Activated B cell treated with CpG ODN at 0.5 μM for 24 hours (primary cell): ENCODE measurements at regions not wholly inside any gene's neighbourhood (a gene's known extent, or its start where the extent isn't known, plus 50 kb on each side); places are given as distances from the start of the nearest gene placed in this dataset.

Source experiments
- ATAC-seq: fragments of 200-7000 bp; cut with Tn5 transposase; one replicate; pipeline ENCODE4 v1.10.0; 2021; ENCODE audit warnings: low read depth, mild to moderate bottlenecking, moderate library complexity
- CTCF ChIA-PET: fragments of 350-600 bp; sonication (Branson Sonifier 250); formaldehyde crosslinking; loops from one replicate; lab custom pipeline; 2021; ENCODE audit warnings: antibody characterized with exemption; lab: Charles Lee
- POLR2A ChIA-PET: fragments of 350-600 bp; sonication (Branson Sonifier 250); formaldehyde crosslinking; loops from one replicate; lab custom pipeline; 2021; ENCODE audit warnings: antibody characterized with exemption; lab: Charles Lee
- DNase-seq: peaks from one replicate; pipeline ENCODE4 v3.0.0; 2022
- H3K27ac Mint-ChIP-seq: one replicate; pipeline ENCODE4 v1.8.0; 2020; ENCODE audit warnings: mixed read lengths
- H3K27me3 Mint-ChIP-seq: one replicate; pipeline ENCODE4 v1.8.0; 2021; ENCODE audit warnings: mixed read lengths
- H3K36me3 Mint-ChIP-seq: one replicate; pipeline ENCODE4 v1.8.0; 2021; ENCODE audit warnings: low read depth, mixed read lengths
- H3K4me1 Mint-ChIP-seq: one replicate; pipeline ENCODE4 v1.8.0; 2021; ENCODE audit warnings: mixed read lengths
- H3K4me3 Mint-ChIP-seq: one replicate; pipeline ENCODE4 v1.8.0; 2020; ENCODE audit warnings: mild to moderate bottlenecking, mixed read lengths
- H3K9me3 Mint-ChIP-seq: one replicate; pipeline ENCODE4 v1.8.0; 2020; ENCODE audit warnings: mixed read lengths
- intact Hi-C: fragments of 100-400 bp; cut with micrococcal nuclease; formaldehyde crosslinking; loops from one replicate; pipeline ENCODE4 v1.15.1; 2024
- TF ChIP-seq, protein P1 (sequence below): fragments of 200-600 bp; IDR thresholded peaks from one replicate; pipeline ENCODE4 v1.8.0; 2022; ENCODE audit warnings: antibody characterized with exemption, mild to moderate bottlenecking

DNA sequence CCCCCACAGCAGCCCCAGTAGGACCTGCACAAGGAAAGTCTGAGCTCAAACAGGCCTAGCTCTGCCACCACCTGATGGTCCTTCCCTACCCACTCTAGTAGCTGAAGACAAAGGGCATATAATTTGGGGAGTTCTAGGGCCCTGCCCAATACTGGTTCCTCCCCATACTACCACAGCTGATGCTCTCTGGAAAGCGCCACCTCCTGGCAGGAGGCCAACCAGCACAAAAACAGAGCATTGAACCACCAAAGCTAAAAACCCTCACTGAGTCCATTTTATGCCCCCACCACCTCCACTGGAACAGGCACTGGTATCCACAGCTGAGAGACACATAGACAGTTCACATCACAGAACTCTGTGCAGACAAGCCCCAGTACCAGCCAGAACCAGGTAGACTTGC is 1276.8 kb downstream of the OLFM4 start:
- CTCF ChIA-PET, result no interaction called here

DNA sequence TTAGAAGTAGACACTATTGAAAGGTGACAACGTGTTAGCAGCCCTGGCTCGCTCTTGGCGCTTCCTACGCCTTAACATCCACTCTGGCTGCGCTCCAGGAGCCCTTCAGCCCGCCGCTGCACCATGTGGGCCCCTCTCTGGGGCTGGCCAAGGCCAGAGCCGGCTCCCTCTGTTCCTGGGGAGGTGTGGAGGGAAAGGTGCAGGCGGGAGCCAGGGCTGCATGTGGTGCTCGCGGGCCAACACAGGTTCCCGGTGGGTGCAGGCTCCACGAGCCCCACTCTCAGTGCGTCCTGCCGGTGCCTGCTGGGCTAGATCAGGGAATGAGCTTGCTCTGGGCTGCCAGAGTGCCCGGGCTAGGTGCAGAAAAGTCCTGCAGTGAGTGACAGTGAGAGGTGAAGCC is 1284.3 kb downstream of the OLFM4 start:
- no peak for DNase-seq

More for the DNA sequence above, 1276.8 kb downstream of the OLFM4 start:
- TF ChIP-seq, protein P1, sequence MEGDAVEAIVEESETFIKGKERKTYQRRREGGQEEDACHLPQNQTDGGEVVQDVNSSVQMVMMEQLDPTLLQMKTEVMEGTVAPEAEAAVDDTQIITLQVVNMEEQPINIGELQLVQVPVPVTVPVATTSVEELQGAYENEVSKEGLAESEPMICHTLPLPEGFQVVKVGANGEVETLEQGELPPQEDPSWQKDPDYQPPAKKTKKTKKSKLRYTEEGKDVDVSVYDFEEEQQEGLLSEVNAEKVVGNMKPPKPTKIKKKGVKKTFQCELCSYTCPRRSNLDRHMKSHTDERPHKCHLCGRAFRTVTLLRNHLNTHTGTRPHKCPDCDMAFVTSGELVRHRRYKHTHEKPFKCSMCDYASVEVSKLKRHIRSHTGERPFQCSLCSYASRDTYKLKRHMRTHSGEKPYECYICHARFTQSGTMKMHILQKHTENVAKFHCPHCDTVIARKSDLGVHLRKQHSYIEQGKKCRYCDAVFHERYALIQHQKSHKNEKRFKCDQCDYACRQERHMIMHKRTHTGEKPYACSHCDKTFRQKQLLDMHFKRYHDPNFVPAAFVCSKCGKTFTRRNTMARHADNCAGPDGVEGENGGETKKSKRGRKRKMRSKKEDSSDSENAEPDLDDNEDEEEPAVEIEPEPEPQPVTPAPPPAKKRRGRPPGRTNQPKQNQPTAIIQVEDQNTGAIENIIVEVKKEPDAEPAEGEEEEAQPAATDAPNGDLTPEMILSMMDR, result no peak
- no peak for ATAC-seq
- POLR2A ChIA-PET, result no interaction called here
- Mint-ChIP-seq H3K4me1 (no peaks in the 10 kb centered on the region), H3K36me3 (no peaks in the 10 kb centered on the region), H3K27me3 (no peaks in the 10 kb centered on the region), H3K4me3 (no peak overlapping the region), H3K27ac (no peak overlapping the region), H3K9me3 (peaks cover 10% of the 10 kb centered on the region)
- no peak for DNase-seq
- intact Hi-C loops, result no loop called here

DNA sequence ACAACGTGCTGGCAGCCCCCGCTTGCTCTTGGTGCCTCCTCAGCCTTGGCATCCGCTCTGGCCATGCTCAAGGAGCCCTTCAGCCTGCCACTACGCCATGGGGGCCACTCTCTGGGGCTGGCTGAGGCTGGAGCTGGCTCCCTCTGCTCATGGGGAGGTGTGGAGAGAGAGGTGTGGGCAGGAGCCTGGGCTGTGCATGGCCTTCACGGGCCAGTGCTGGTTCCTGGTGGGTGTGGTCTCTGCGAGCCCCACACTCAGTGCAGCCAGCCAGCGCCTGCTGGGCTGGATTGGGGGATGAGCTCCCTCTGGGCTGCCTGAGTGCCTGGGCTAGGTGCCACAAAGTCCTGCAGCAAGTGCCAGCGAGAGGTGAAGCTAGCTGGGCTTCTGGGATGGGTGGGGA is 1289.1 kb downstream of the OLFM4 start:
- POLR2A ChIA-PET, result no interaction called here
- no peaks in the 10 kb centered on the region for H3K4me1 Mint-ChIP-seq
- intact Hi-C loops, result no loop called here

More for the DNA sequence above, 1284.3 kb downstream of the OLFM4 start:
- intact Hi-C loops, result no loop called here
- H3K36me3 Mint-ChIP-seq, result no peaks in the 10 kb centered on the region
- H3K27me3 Mint-ChIP-seq, result no peaks in the 10 kb centered on the region
- TF ChIP-seq, protein P1, result no peak
- no peaks in the 10 kb centered on the region for H3K4me1 Mint-ChIP-seq
- H3K27ac Mint-ChIP-seq, result no peak overlapping the region
- CTCF ChIA-PET, result no interaction called here
- POLR2A ChIA-PET, result no interaction called here
- H3K9me3 Mint-ChIP-seq, result peaks cover 2% of the 10 kb centered on the region
- no peak overlapping the region for H3K4me3 Mint-ChIP-seq
- no peak for ATAC-seq

DNA sequence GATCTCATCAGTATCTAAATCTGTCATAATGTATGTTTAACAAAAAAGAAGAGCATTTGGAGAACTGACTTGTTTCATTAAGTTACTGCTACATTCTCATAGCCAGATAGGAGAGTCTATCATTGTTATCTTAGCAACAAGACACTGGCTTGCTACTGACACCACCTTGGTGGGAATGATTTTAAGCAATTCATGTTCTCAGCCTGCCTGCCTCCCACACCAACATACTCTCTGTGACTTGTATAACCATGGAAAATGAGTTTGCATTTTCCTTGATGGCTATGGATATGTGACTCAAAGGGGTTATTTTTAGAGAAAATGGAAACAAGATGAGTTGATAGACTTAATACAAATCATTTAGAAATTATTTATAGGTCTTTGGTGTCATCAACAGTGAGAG is 1308.9 kb downstream of the OLFM4 start:
- TF ChIP-seq, protein P1, result no peak
- H3K9me3 Mint-ChIP-seq, result peaks cover 5% of the 10 kb centered on the region
- H3K27ac Mint-ChIP-seq, result no peak overlapping the region
- no peaks in the 10 kb centered on the region for H3K27me3 Mint-ChIP-seq
- ATAC-seq (no peak), DNase-seq (no peak)
- H3K36me3 Mint-ChIP-seq, result no peaks in the 10 kb centered on the region
- CTCF ChIA-PET, result no interaction called here
- H3K4me3 Mint-ChIP-seq, result no peak overlapping the region
- POLR2A ChIA-PET, result no interaction called here
- no peaks in the 10 kb centered on the region for H3K4me1 Mint-ChIP-seq
- intact Hi-C loops, result no loop called here

More for the DNA sequence above, 1289.1 kb downstream of the OLFM4 start:
- no peaks in the 10 kb centered on the region for H3K27me3 Mint-ChIP-seq
- no peak overlapping the region for H3K4me3 Mint-ChIP-seq
- CTCF ChIA-PET, result no interaction called here
- TF ChIP-seq, protein P1, result no peak
- H3K9me3 Mint-ChIP-seq, result peaks cover 6% of the 10 kb centered on the region
- no peak overlapping the region for H3K27ac Mint-ChIP-seq
- H3K36me3 Mint-ChIP-seq, result no peaks in the 10 kb centered on the region
- no peak for DNase-seq
- no peak for ATAC-seq

DNA sequence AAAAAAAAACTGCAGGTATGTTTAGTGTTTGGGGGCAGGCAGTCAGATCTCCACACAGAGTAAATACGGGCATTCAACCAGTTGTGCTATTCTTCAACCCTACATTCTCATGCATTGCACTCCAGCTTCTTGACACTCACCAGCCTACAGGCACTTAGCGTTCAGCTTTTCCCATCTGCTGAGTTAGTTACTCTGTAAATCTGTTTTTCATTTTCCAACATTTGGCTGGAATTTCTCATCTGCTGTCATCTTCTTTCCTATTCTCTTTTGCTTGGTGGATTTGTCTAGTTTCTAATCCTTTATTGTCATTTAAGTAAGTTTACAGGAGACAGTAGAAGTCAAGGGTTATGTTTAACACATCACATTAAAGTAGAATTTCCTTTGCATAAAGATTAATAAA is 1318.9 kb downstream of the OLFM4 start:
- Mint-ChIP-seq H3K27ac (no peak overlapping the region), H3K9me3 (peaks cover 5% of the 10 kb centered on the region), H3K36me3 (no peaks in the 10 kb centered on the region), H3K27me3 (no peaks in the 10 kb centered on the region), H3K4me1 (no peaks in the 10 kb centered on the region), H3K4me3 (no peak overlapping the region)
- intact Hi-C loops, result no loop called here
- DNase-seq, result no peak
- ChIA-PET CTCF (no interaction called here), POLR2A (no interaction called here)
- no peak for ATAC-seq
- TF ChIP-seq, protein P1, result no peak
